ENCODE measurements at regions not wholly inside any gene's neighbourhood (a gene's known extent, or its start where the extent isn't known, plus 50 kb on each side); places are given as distances from the start of the nearest gene placed in this dataset.
"Not testable (repeated sequence)": the region's sequence is repeated elsewhere in the genome, so short reads cannot be mapped to it uniquely, and the experiment has no call there.

DNA sequence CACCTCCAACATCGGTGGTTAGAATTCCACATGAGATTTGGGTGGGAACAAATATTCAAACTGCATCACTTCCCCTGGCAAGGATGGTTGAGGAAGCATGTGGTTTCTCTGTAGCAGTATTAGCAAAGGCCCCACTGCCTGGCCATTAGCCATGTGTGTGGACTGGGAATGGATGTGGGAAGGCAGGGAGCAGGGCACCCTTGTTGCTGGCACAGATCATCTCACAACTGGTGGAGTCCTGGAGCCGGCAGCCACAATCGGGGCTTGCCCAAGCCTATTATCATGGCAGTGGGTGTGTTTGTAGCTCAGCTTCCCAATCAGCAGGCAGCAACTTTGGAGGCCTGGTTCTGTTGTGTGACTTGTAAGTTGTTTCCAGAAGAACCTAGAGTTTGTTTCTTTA is 391.9 kb downstream of the DLEU7 start:
- DNase-seq (ENCODE audit: low spot score), result no peak

DNA sequence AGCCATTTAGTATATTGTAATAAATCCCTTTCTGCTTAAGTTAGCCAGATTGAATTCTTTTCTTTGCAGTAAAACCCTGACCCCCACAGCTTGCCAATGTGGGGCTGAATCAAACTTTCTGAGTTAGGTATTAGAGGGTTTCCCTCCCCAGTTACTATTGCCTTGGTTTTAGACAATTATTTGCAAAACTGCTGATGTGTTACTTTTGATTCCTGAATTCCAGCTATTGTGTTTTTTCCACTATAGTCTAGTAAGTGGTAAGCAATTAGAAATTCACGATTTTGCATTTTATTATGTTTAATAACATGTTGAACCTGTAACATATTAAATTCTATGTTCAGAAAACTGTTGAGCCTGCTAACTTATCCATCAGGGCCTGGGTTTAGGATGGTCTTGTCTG is 391.5 kb downstream of the DLEU7 start:
- no peak for DNase-seq (ENCODE audit: low spot score)

GRCh38 chr13:50452756-50453155 is 390.7 kb downstream of the DLEU7 start:
- peak; percentile 70 for DNase-seq (ENCODE audit: low spot score)

GRCh38 chr13:50453188-50453587 is 390.3 kb downstream of the DLEU7 start:
- DNase-seq (ENCODE audit: low spot score), result peak; percentile 86

- no peak for DNase-seq (ENCODE audit: low spot score)
These were observed 387.4 kb downstream of the DLEU7 start for GRCh38 chr13:50456111-50456510.

- DNase-seq (ENCODE audit: low spot score), result no peak
These were observed 385.8 kb downstream of the DLEU7 start for GRCh38 chr13:50457415-50458393.

- DNase-seq (ENCODE audit: low spot score), result no peak
These were observed 384.4 kb downstream of the DLEU7 start for GRCh38 chr13:50459046-50459445.

- DNase-seq (ENCODE audit: low spot score), result no peak
These were observed 383.8 kb downstream of the DLEU7 start for GRCh38 chr13:50459658-50460057.

DNA sequence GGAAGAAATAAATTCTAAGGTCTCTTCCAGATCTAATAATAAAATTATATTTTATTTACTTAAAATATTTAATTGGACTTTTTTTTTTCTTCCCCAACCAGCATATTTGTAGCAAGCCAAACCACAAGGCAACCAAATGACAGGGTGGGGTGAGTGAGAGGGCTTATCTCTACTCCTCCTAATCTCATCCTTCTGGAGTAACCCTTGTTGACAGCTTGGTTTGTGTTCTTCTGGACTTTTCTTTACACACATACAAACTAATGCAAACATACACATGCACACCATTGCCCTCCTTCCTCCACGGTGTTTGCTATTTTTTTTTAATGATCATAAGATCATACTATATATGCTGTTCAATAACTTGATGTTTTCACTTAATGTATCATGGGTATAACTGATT is 383.1 kb downstream of the DLEU7 start:
- DNase-seq (ENCODE audit: low spot score), result peak; percentile 74

GRCh38 chr13:50461189-50461588 is 382.3 kb downstream of the DLEU7 start:
- peak; percentile 46 for DNase-seq (ENCODE audit: low spot score)

DNA sequence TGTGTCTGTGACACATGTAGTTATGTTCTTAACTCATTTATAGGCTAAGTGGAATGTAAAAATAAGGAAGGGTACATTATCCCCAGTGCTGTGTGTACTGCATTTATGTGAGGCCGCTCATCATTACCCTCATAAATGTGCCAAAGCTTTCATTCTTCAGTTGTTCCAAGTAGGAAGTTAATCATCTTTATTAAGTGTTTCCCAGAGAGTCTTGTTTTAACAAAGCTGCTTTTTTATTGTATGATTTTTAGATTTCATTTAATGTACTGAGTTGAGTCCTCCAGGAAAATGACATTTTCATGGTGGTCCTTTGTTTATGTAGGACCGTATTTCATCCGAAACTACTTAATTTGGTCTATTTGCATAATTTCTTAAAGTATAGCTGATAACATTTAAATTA is 379.8 kb downstream of the DLEU7 start:
- DNase-seq (ENCODE audit: low spot score), result no peak

- peak; percentile 41 for DNase-seq (ENCODE audit: low spot score)
These were observed 378.9 kb downstream of the DLEU7 start for GRCh38 chr13:50464349-50465251.

- DNase-seq (ENCODE audit: low spot score), result no peak
These were observed 377.0 kb downstream of the DLEU7 start for GRCh38 chr13:50466456-50466855.

DNA sequence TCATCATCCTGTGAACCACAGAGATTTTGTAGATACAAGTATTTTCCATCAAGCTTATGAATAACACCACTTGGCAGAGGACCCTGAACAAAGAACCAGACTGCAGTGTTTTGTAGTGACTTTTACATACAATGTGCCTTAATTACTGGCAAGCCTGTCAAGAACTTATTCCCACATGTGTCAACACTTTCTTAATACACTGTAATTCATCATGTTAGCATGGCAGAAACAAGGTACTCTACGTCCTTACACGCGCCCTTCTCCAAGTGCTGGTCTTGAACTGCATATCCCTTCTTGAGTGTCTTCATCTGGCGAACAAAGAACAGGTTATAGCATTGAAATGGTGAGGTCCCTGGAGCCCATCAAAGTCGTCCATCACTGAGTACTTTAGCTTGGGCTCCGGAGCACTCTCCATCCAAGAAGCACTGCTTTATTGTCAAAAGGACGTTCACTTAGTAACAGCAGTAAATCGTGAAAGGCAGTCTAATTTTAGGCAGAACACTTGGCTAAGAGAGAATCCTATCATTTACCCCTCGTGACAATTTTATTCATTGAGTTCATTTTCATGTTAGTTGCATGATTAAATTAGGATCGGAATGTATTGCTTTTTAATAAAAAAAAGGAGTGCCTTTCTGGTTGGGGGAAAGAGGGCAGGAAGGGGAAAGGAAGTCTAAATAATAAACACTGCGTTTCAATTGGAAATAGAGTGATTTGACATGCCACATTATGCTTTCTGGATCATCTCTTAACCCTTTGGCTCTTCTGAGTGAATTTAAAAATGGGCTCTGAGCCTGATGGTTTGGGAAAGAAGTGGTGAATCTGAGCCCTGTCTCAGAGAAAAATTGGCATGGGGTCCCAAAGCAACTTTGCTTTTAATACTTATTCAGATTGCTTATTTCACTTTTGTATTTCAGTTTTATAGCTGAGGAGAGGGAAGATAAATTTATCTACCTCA is 376.1 kb downstream of the DLEU7 start:
- DNase-seq (ENCODE audit: low spot score), result peak; percentile 59

DNA sequence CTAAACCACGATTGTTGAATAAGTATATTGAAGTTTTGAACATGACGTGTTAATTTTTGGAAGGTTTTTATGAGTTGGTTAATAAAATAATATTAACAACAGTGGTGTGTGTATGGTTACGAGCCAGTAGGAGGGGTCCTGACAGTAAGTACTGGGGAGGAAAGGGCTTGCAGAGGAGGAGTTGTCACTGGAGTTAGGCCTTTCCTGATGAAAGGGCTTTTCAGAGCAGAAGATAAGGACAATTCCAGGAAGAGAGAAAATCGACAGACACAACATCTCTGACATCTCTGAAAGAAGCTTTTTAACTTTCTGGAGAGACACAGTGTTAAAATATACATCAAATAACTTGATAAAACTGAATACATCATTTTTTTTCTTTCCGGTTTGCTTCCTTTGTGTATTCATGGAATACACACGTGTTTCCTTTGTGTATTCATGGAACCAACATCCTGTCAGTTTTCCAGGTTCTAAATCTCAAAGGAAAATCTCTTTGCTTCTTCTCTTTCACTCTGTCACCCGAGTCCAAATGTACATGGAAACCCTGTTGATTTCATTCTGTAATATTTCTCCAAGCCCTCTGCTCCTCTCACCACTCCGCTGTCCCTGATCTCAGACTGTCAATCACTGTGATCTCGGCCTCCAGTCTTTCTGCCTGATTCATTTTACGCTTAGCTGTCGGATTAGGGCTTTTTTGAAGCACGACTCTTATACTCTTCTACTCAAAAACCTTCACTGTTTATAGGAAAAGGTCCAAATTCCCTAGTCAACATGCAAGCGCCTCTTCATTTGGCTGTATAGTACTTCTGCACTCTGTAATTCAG is 374.4 kb downstream of the DLEU7 start:
- no peak for DNase-seq (ENCODE audit: low spot score)

GRCh38 chr13:50473050-50473449 is 370.4 kb downstream of the DLEU7 start:
- not testable (repeated sequence) for DNase-seq (ENCODE audit: low spot score)

- DNase-seq (ENCODE audit: low spot score), result no peak
These were observed 369.3 kb downstream of the DLEU7 start for GRCh38 chr13:50474088-50474662.

DNA sequence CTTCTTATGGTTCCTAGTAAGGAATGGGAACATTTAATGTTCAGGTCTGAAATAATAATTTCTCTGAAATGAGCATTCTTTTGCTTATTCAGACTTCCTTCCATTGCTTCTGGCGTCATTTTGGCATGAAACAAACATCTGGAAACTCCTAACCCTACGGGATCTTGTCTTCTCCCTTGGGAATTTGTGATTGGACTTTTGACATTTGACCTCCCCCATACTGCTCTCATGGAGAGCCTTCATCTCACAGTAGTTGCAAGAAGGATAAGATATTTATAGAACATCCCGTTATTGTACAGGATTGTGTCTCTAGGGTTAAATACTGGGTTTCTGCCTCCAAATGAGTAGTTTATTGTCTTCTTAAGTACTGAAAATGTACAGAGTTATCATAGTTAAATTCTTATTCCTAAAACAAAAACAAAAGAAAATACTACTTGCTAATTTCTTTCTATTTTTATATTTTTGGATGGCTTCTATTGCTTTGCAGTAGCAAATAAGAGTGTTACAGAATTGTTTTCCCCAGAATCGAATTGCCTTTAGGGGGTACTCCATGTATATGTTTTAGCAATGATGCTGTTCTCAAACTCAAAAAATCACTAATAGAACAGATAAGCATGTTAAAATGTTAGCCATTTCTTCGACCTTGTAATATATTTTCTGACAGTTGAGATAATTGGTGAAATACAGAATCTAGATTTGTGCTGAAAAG is 366.8 kb downstream of the DLEU7 start:
- DNase-seq (ENCODE audit: low spot score), result no peak

DNA sequence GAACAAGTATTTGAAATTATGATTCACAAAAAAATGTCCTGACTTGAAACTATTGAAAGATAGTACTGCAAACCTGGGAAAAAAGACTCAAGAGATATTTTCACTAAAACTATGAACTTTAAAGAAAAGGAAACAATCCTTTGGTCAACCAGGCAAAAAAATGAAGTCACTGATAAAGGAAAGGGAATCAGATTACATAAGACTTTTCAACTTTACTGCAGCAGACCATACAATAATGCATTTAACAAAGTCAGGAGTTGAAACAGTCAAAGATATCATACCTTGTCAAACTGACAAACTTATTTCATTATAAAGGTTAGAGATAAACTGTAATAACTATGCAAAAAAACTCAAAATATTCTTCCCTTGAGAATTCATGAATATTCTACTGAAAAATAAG is 361.6 kb downstream of the DLEU7 start:
- no peak for DNase-seq (ENCODE audit: low spot score)

All from umbilical cord (tissue), 1 donor.